ENCODE measurements at regions not wholly inside any gene's neighbourhood (a gene's known extent, or its start where the extent isn't known, plus 50 kb on each side); places are given as distances from the start of the nearest gene placed in this dataset.
"Not testable (repeated sequence)": the region's sequence is repeated elsewhere in the genome, so short reads cannot be mapped to it uniquely, and the experiment has no call there.

DNA sequence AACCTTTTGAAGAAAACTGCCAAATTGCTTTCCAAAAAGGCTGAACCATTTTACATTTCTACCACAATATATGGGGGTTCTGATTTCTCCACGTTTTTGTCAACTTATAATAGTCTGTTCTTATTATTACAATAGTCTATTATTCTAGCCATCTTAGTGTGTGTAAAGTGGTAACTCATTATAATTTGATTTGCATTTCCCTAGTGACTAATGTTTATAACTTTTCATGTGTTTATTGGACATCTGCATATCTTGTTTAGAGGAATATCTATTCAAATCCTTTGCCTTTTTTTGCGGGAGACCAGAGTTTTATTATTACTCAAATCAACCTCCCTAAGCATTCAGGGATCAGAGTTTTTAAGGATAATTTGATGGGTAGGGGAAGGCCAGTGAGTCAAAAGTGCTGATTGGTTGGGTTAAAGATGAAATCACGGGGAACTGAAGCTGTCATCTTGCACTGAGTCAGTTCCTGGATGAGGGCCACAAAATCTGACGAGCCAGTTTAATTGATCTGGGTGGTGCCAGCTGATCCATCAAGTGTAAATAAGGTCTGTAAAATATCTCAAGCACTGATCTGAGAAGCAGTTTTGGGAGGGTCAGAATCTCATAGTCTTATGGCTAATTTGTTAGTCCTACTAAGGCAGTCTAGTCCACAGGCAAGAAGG is 303.4 kb upstream of the NCKAP5 start:
- H3K4me3 ChIP-seq, result no peak overlapping the region
- H3K9me3 ChIP-seq, result no peaks in the 10 kb centered on the region
- no peak for DNase-seq (ENCODE audit: low spot score in 2 of 2)
- no peak overlapping the region for H3K27ac ChIP-seq
- intact Hi-C loops (cut with DNase I), result no loop called here
- TF ChIP-seq, protein P1, sequence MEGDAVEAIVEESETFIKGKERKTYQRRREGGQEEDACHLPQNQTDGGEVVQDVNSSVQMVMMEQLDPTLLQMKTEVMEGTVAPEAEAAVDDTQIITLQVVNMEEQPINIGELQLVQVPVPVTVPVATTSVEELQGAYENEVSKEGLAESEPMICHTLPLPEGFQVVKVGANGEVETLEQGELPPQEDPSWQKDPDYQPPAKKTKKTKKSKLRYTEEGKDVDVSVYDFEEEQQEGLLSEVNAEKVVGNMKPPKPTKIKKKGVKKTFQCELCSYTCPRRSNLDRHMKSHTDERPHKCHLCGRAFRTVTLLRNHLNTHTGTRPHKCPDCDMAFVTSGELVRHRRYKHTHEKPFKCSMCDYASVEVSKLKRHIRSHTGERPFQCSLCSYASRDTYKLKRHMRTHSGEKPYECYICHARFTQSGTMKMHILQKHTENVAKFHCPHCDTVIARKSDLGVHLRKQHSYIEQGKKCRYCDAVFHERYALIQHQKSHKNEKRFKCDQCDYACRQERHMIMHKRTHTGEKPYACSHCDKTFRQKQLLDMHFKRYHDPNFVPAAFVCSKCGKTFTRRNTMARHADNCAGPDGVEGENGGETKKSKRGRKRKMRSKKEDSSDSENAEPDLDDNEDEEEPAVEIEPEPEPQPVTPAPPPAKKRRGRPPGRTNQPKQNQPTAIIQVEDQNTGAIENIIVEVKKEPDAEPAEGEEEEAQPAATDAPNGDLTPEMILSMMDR (IDR thresholded peaks at IDR 0.05), result no peak
- H3K4me1 ChIP-seq, result no peaks in the 10 kb centered on the region
- no peaks in the 10 kb centered on the region for H3K27me3 ChIP-seq
- H3K36me3 ChIP-seq, result no peaks in the 10 kb centered on the region

DNA sequence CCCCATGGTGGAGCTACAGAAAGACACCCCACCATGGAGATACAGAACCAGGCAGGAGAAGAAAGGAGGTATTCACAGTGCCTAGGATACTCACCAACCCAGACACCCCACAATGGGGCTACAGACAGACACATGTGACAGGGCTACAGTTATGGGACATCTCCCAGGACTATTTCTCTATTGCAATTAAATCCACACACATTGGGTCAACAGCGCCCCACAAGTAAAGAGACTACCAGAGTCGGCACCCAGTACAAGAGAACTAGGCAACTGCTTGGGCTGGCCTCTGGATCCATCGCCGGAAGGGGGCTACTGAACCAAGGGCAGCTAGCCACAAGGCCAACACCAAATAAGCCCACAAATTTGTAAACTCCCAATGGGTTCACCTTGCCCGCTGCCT is 310.1 kb upstream of the NCKAP5 start:
- no peak overlapping the region for H3K27ac ChIP-seq
- no peaks in the 10 kb centered on the region for H3K4me1 ChIP-seq
- DNase-seq (ENCODE audit: low spot score in 2 of 2), result no peak
- no peak overlapping the region for H3K4me3 ChIP-seq
- H3K27me3 ChIP-seq, result no peaks in the 10 kb centered on the region
- H3K9me3 ChIP-seq, result no peaks in the 10 kb centered on the region
- TF ChIP-seq, protein P1 (IDR thresholded peaks at IDR 0.05), result no peak
- H3K36me3 ChIP-seq, result no peaks in the 10 kb centered on the region
- intact Hi-C loops (cut with DNase I), result no loop called here

DNA sequence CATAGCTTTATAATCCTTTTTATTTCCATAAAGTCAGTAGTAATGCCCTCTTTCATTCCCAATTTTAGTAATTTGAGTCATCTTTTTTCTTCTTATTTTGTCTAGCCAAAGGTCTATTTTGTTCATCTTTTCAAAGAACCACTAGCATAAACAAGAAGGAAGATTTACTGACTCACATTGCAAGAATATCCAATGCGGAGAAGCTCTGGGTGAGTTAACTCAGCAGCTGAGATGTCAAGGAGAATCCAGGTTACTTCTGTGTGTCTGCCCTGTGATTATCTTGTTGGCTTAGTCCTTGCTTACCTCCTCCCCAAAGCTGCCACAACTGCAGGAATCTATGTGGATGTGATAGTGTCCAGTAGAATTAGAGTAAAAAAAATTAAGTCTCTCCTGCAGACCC is 311.4 kb upstream of the NCKAP5 start:
- Histone ChIP-seq H3K9me3 (no peaks in the 10 kb centered on the region), H3K4me3 (no peak overlapping the region), H3K36me3 (no peaks in the 10 kb centered on the region), H3K4me1 (no peaks in the 10 kb centered on the region), H3K27me3 (no peaks in the 10 kb centered on the region), H3K27ac (no peak overlapping the region)
- intact Hi-C loops (cut with DNase I), result no loop called here
- TF ChIP-seq, protein P1 (IDR thresholded peaks at IDR 0.05), result no peak
- no peak for DNase-seq (ENCODE audit: low spot score in 2 of 2)

DNA sequence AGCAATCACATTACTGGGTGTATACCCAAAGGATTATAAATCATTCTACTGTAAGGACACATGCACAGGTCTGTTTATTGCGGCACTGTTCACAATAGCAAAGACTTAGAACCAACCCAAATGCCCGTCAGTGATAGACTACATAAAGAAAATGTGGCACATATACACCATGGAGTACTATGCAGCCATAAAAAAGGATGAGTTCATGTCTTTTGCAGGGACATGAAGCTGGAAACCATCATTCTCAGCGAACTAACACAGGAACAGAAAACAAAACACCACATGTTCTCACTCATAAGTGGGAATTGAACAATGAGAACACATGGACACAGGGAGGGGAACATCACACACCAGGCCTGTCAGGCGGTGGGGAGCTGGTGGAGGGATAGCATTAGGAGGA is 313.9 kb upstream of the NCKAP5 start:
- H3K27me3 ChIP-seq; DNase-seq (ENCODE audit: low spot score in 2 of 2); H3K9me3 ChIP-seq; H3K27ac ChIP-seq; intact Hi-C loops (cut with DNase I); H3K4me1 ChIP-seq; H3K4me3 ChIP-seq; H3K36me3 ChIP-seq: not testable (repeated sequence)

DNA sequence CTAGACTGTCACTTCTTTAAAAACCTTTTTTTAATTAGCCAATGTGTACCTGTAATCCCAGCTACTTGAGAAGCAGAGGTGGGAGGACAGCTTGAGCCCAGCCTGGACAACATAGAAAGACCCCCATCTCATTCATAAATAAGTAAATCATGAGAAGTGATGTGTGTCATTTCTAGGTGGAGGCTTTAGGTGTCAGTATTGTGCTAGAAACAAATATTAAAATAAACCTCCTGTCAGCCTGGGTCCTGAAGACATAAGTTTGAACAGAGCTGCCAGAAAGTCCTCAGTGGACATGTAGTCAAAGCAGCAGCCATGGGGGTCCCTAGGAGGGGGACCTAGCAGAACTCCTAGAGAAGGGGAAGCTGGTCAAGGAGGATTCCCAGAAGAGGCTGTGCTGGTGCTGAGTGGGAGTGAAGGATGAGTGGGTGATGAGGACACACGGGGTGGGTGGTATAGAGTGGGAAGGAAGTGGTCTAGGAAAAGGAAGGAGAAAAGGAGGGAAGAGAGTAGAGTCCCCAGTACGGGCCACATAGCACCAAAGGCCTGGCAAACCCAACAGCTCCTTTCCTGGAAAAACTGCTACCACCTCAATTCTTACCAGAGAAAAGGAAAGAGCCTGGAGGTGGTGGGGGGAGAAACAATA is 316.6 kb upstream of the NCKAP5 start:
- TF ChIP-seq, protein P1 (IDR thresholded peaks at IDR 0.05), result no peak
- no peak overlapping the region for H3K27ac ChIP-seq
- no peaks in the 10 kb centered on the region for H3K4me1 ChIP-seq
- DNase-seq (ENCODE audit: low spot score in 2 of 2), result no peak
- intact Hi-C loops (cut with DNase I), result no loop called here
- no peaks in the 10 kb centered on the region for H3K36me3 ChIP-seq
- no peaks in the 10 kb centered on the region for H3K9me3 ChIP-seq
- no peak overlapping the region for H3K4me3 ChIP-seq
- no peaks in the 10 kb centered on the region for H3K27me3 ChIP-seq

DNA sequence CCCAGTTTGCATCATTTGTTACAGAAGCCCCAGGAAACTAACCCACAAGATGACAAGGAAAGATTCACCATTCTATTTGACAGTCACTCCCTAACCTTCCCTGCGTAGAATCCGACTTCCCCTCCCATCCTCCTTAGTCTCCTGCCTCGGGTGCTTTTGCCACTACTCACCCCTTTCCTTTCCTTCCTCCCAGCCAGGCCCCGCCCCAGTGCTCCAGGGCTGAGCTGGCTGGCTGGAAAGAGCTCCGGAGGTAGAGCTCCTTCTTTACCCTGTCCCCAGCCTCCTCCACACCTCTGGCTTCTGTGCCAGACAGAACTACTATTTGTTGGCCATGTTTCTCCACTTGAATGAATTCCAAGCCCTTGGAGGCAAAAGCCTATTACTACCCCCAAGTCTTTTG is 317.6 kb upstream of the NCKAP5 start:
- H3K27ac ChIP-seq, result no peak overlapping the region
- TF ChIP-seq, protein P1 (IDR thresholded peaks at IDR 0.05), result no peak
- H3K27me3 ChIP-seq, result no peaks in the 10 kb centered on the region
- DNase-seq (ENCODE audit: low spot score in 2 of 2), result no peak
- no peaks in the 10 kb centered on the region for H3K4me1 ChIP-seq
- no peaks in the 10 kb centered on the region for H3K36me3 ChIP-seq
- intact Hi-C loops (cut with DNase I), result no loop called here
- no peak overlapping the region for H3K4me3 ChIP-seq
- H3K9me3 ChIP-seq, result no peaks in the 10 kb centered on the region
